Loucy (cell line): ENCODE measurements at regions not wholly inside any gene's neighbourhood (a gene's known extent, or its start where the extent isn't known, plus 50 kb on each side); places are given as distances from the start of the nearest gene placed in this dataset.

Experiments used
- H2AFZ ChIP-seq: fragments of 200-600 bp; sonication (generic); 2 replicates; pipeline ENCODE4 v1.6.0; 2016; ENCODE audit warnings: antibody characterized with exemption, mild to moderate bottlenecking, low read length, moderate library complexity
- H3F3A ChIP-seq: fragments of 200-600 bp; 2 replicates; pipeline ENCODE4 v1.6.0; 2016; ENCODE audit warnings: antibody characterized with exemption, low read depth, mild to moderate bottlenecking
- H3K27me3 ChIP-seq: fragments of 200-600 bp; sonication (generic); 2 replicates; pipeline ENCODE4 v1.6.1; 2014; ENCODE audit warnings: low read length, mild to moderate bottlenecking; ENCODE audit not compliant: insufficient read depth, poor library complexity, severe bottlenecking
- H3K36me3 ChIP-seq: fragments of 200-600 bp; sonication (generic); 2 replicates; pipeline ENCODE4 v1.6.1; 2016; ENCODE audit warnings: low read length; ENCODE audit not compliant: insufficient read depth
- H3K4me1 ChIP-seq: fragments of 200-600 bp; sonication (generic); 2 replicates; pipeline ENCODE4 v1.5.1; 2014; ENCODE audit warnings: low read length, mild to moderate bottlenecking; ENCODE audit not compliant: insufficient read depth, poor library complexity, severe bottlenecking
- H3K4me2 ChIP-seq: fragments of 200-600 bp; sonication (generic); 2 replicates; pipeline ENCODE4 v1.6.0; 2014; ENCODE audit warnings: antibody characterized with exemption, low read length, low read depth, mild to moderate bottlenecking; ENCODE audit not compliant: poor library complexity, severe bottlenecking
- H3K4me3 ChIP-seq: fragments of 200-600 bp; sonication (generic); 2 replicates; pipeline ENCODE4 v1.5.1; 2014; ENCODE audit warnings: low read length, mild to moderate bottlenecking, mixed read lengths; ENCODE audit not compliant: poor library complexity, severe bottlenecking
- H3K79me2 ChIP-seq: fragments of 200-600 bp; sonication (generic); 2 replicates; pipeline ENCODE4 v1.6.1; 2014; ENCODE audit warnings: low read length; ENCODE audit not compliant: insufficient read depth
- H3K9ac ChIP-seq: fragments of 200-600 bp; sonication (generic); 2 replicates; pipeline ENCODE4 v1.6.0; 2014; ENCODE audit warnings: mild to moderate bottlenecking, low read depth, low read length, moderate library complexity; ENCODE audit not compliant: poor library complexity, severe bottlenecking
- H3K9me2 ChIP-seq: fragments of 200-600 bp; sonication (generic); replicated peaks from 2 replicates; pipeline ENCODE4 v1.6.1; 2016; ENCODE audit warnings: low read depth, low read length, mixed read lengths
- H3K9me3 ChIP-seq: fragments of 200-600 bp; sonication (generic); 2 replicates; pipeline ENCODE4 v1.6.1; 2014; ENCODE audit warnings: mild to moderate bottlenecking, antibody characterized with exemption, low read length, low read depth; ENCODE audit not compliant: insufficient read depth
- H4K20me1 ChIP-seq: fragments of 200-600 bp; sonication (generic); 2 replicates; pipeline ENCODE4 v1.6.0; 2014; ENCODE audit warnings: antibody characterized with exemption, low read length, mild to moderate bottlenecking; ENCODE audit not compliant: insufficient read depth, poor library complexity, severe bottlenecking
- CTCF ChIP-seq: fragments of 200-600 bp; sonication (generic); conservative IDR thresholded peaks from 2 replicates; pipeline ENCODE4 v1.5.1; 2014; ENCODE audit warnings: mild to moderate bottlenecking, antibody characterized with exemption, low read length
- EZH2phosphoT487 ChIP-seq: fragments of 200-600 bp; IDR thresholded peaks from 2 replicates; pipeline ENCODE4 v1.6.1; 2018; ENCODE audit warnings: antibody characterized with exemption, mild to moderate bottlenecking, moderate library complexity, borderline replicate concordance

- Histone ChIP-seq H3K79me2 (no peaks in the 10 kb centered on the region), H3K9me3 (no peaks in the 10 kb centered on the region), H3K4me1 (peaks cover 17% of the 10 kb centered on the region), H3K4me3 (no peak overlapping the region), H2AFZ (peak overlapping the region; percentile 54; the same call in 1 of the 2 replicates), H3K9ac (no peak overlapping the region), H3K27me3 (no peaks in the 10 kb centered on the region), H3K9me2 (no peaks in the 10 kb centered on the region), H3F3A (no peaks in the 10 kb centered on the region), H3K36me3 (no peaks in the 10 kb centered on the region), H4K20me1 (no peaks in the 10 kb centered on the region), H3K4me2 (peak overlapping the region; percentile 2)
- no peak for TF ChIP-seq EZH2phosphoT487
- TF ChIP-seq CTCF: no peak
Measured at GRCh38 chr4:64893205-64893604, 484.0 kb upstream of the TECRL start.

GRCh38 chr4:64889906-64890610, 480.8 kb upstream of the TECRL start:
- Histone ChIP-seq H3K4me2 (no peak overlapping the region), H3K79me2 (no peaks in the 10 kb centered on the region), H3K9me3 (no peaks in the 10 kb centered on the region), H3K9ac (no peak overlapping the region), H3K36me3 (no peaks in the 10 kb centered on the region), H3K4me3 (no peak overlapping the region), H4K20me1 (no peaks in the 10 kb centered on the region), H3K9me2 (no peaks in the 10 kb centered on the region), H3K4me1 (peaks cover 39% of the 10 kb centered on the region), H3F3A (no peaks in the 10 kb centered on the region), H2AFZ (peak overlapping the region; percentile 30; the same call in 1 of the 2 replicates), H3K27me3 (no peaks in the 10 kb centered on the region)
- TF ChIP-seq EZH2phosphoT487 (no peak), CTCF (no peak)

GRCh38 chr4:64883087-64883807, 474.0 kb upstream of the TECRL start:
- H3K4me3 ChIP-seq: peak overlapping the region; percentile 56
- no peaks in the 10 kb centered on the region for H3K27me3 ChIP-seq
- H2AFZ ChIP-seq: peak overlapping the region; percentile 41; the same call in 1 of the 2 replicates

More at GRCh38 chr4:64883087-64883807, 474.0 kb upstream of the TECRL start:
- Histone ChIP-seq H3K9me2 (no peaks in the 10 kb centered on the region), H3F3A (peaks cover 18% of the 10 kb centered on the region), H3K9ac (peak overlapping the region; percentile 55), H3K36me3 (no peaks in the 10 kb centered on the region), H3K9me3 (no peaks in the 10 kb centered on the region), H3K4me2 (peak overlapping the region; percentile 75), H3K79me2 (no peaks in the 10 kb centered on the region), H4K20me1 (no peaks in the 10 kb centered on the region), H3K4me1 (peaks cover 49% of the 10 kb centered on the region)
- TF ChIP-seq EZH2phosphoT487: peak; percentile 71; the same call in 1 of the 2 replicates
- TF ChIP-seq CTCF: no peak
